Body of pancreas (tissue), 4 donors: ENCODE measurements at regions not wholly inside any gene's neighbourhood (a gene's known extent, or its start where the extent isn't known, plus 50 kb on each side); places are given as distances from the start of the nearest gene placed in this dataset.

Source experiments
- ATAC-seq: fragments of 150-250 bp; one replicate; pipeline ENCODE4 v1.9.1; 2016
- DNase-seq, 4 donors: peaks; one replicate each; pipeline ENCODE4 v3.0.0-alpha.2; 2019
- H3K27ac ChIP-seq, 4 donors: fragments of 200-600 bp; sonication (generic); 1 replicate in 3 of 4; 2 replicates in 1 of 4; pipeline versions ENCODE4 v1.5.1 to v1.6.1; 2016 to 2019; ENCODE audit warnings: mild to moderate bottlenecking in 1 of 4, mixed read lengths in 1 of 4, moderate library complexity in 1 of 4
- H3K27me3 ChIP-seq, 2 donors: fragments of 200-600 bp; sonication (generic); one replicate each; pipeline ENCODE4 v1.6.0; 2016; ENCODE audit warnings: mild to moderate bottlenecking in 1 of 2
- H3K36me3 ChIP-seq, 2 donors: fragments of 200-600 bp; sonication (generic); replicated peaks in 1 of 2; 2 replicates each; pipeline ENCODE4 v1.5.1; 2016; ENCODE audit warnings: low read depth in 2 of 2; ENCODE audit not compliant: insufficient read depth in 1 of 2
- H3K4me1 ChIP-seq: fragments of 200-600 bp; sonication (generic); one replicate; pipeline ENCODE4 v1.6.0; 2016
- H3K4me3 ChIP-seq, 2 donors: fragments of 200-600 bp; sonication (generic); 1 replicate in 1 of 2; 2 replicates in 1 of 2; pipeline ENCODE4 v1.5.1; 2016 to 2019
- H3K9me3 ChIP-seq, 3 donors: fragments of 200-600 bp; sonication (generic); 1 replicate in 2 of 3; 2 replicates in 1 of 3; pipeline ENCODE4 v1.5.1; 2016
- CTCF ChIP-seq, 7 experiments: fragments of 450-650 bp in 4 of 7; fragments of 200-600 bp in 3 of 7; sonication (generic) in 3 of 7; IDR thresholded peaks; one replicate each; pipeline ENCODE4 v1.5.1; 2016 to 2019; ENCODE audit warnings: antibody characterized with exemption in 7 of 7
- POLR2A ChIP-seq, 3 donors: fragments of 450-650 bp; IDR thresholded peaks; one replicate each; pipeline ENCODE4 v1.6.1; 2016; ENCODE audit warnings: antibody characterized with exemption in 3 of 3, mild to moderate bottlenecking in 2 of 3
- WGBS, 2 donors: methylation state at CpG; one replicate each; pipeline ENCODE4 v1.1.5; 2017; 5-methylcytosine and 5-hydroxymethylcytosine counted together
- intact Hi-C: fragments of 100-400 bp; cut with DNase I; formaldehyde crosslinking; loops from one replicate; pipeline ENCODE4 v1.15.1; 2023

- H3K4me3 ChIP-seq: no peak overlapping the region
- no peaks in the 10 kb centered on the region for H3K27me3 ChIP-seq
- ATAC-seq: no peak
- no peak for DNase-seq
- TF ChIP-seq POLR2A (IDR thresholded peaks at IDR 0.05) (no peak), CTCF (IDR thresholded peaks at IDR 0.05) (no peak)
- 79 to 85% methylated on average over 5 of the region's 5 CpGs for WGBS, 2 donors
- H3K27ac ChIP-seq: peak overlapping the region in 3 of 4 donors; percentile 91 to 98 (median 91)
- H3K36me3 ChIP-seq: no peaks in the 10 kb centered on the region
- intact Hi-C loops: no loop called here
- no peaks in the 10 kb centered on the region for H3K9me3 ChIP-seq
- peaks cover 52% of the 10 kb centered on the region for H3K4me1 ChIP-seq
Observed at GRCh38 chr6:63459814-63460213, 112.5 kb upstream of the LOC128125822 start.

GRCh38 chr6:63460971-63461370 lies 111.3 kb upstream of the LOC128125822 start:
- WGBS, 2 donors: 93% methylated on average over 10 of the region's 10 CpGs

GRCh38 chr6:63464060-63464459 lies 108.2 kb upstream of the LOC128125822 start:
- Histone ChIP-seq H3K27me3 (no peaks in the 10 kb centered on the region), H3K4me3 (no peak overlapping the region), H3K4me1 (peaks cover 45% of the 10 kb centered on the region), H3K9me3 (no peaks in the 10 kb centered on the region), H3K27ac (no peak overlapping the region), H3K36me3 (no peaks in the 10 kb centered on the region)
- ATAC-seq (no peak), DNase-seq (no peak)
- intact Hi-C loops: no loop called here
- TF ChIP-seq POLR2A (IDR thresholded peaks at IDR 0.05): no peak
- no peak for TF ChIP-seq CTCF (IDR thresholded peaks at IDR 0.05)

More at GRCh38 chr6:63460971-63461370, 111.3 kb upstream of the LOC128125822 start:
- Histone ChIP-seq H3K9me3 (no peaks in the 10 kb centered on the region), H3K4me1 (peaks cover 56% of the 10 kb centered on the region), H3K27me3 (no peaks in the 10 kb centered on the region), H3K4me3 (no peak overlapping the region), H3K27ac (peak overlapping the region in 3 of 4 donors; percentile 20 to 98 (median 91)), H3K36me3 (no peaks in the 10 kb centered on the region)
- DNase-seq: no peak
- TF ChIP-seq CTCF (IDR thresholded peaks at IDR 0.05) (no peak), POLR2A (IDR thresholded peaks at IDR 0.05) (no peak)
- ATAC-seq: no peak
- intact Hi-C loops: no loop called here

- Histone ChIP-seq H3K9me3 (no peaks in the 10 kb centered on the region), H3K4me1 (peaks cover 31% of the 10 kb centered on the region), H3K27ac (no peak overlapping the region), H3K36me3 (no peaks in the 10 kb centered on the region), H3K27me3 (no peaks in the 10 kb centered on the region), H3K4me3 (no peak overlapping the region)
- TF ChIP-seq CTCF (IDR thresholded peaks at IDR 0.05) (no peak), POLR2A (IDR thresholded peaks at IDR 0.05) (no peak)
- intact Hi-C loops: no loop called here
- no peak for DNase-seq
- no peak for ATAC-seq
- 46 to 72% methylated on average over 2 of the region's 2 CpGs for WGBS, 2 donors
Observed at GRCh38 chr6:63465750-63466149, 106.5 kb upstream of the LOC128125822 start.

- Histone ChIP-seq H3K9me3 (no peaks in the 10 kb centered on the region), H3K27ac (no peak overlapping the region), H3K27me3 (no peaks in the 10 kb centered on the region), H3K36me3 (no peaks in the 10 kb centered on the region), H3K4me1 (peaks cover 26% of the 10 kb centered on the region), H3K4me3 (no peak overlapping the region)
- intact Hi-C loops: no loop called here
- no peak for DNase-seq
- WGBS, 2 donors: 92 to 93% methylated on average over 1 of the region's 1 CpG
- ATAC-seq: no peak
- TF ChIP-seq CTCF (IDR thresholded peaks at IDR 0.05) (no peak), POLR2A (IDR thresholded peaks at IDR 0.05) (no peak)
Observed at GRCh38 chr6:63466242-63466733, 106.0 kb upstream of the LOC128125822 start.
